22Rv1 (cell line): ENCODE measurements at regions not wholly inside any gene's neighbourhood (a gene's known extent, or its start where the extent isn't known, plus 50 kb on each side); places are given as distances from the start of the nearest gene placed in this dataset.
"Not testable (repeated sequence)": the region's sequence is repeated elsewhere in the genome, so short reads cannot be mapped to it uniquely, and the experiment has no call there.

ENCODE experiments used
- H3K27ac ChIP-seq: fragments of 450-650 bp; 2 replicates; pipeline ENCODE4 v1.5.1; 2017
- CTCF ChIP-seq: fragments of 450-650 bp; IDR thresholded peaks from 2 replicates; pipeline ENCODE4 v1.5.1; 2017; ENCODE audit warnings: mild to moderate bottlenecking
- ZFX ChIP-seq: fragments of 450-650 bp; IDR thresholded peaks from 2 replicates; pipeline ENCODE4 v1.6.1; 2017; ENCODE audit warnings: antibody characterized with exemption, borderline replicate concordance

GRCh38 chr9:87379300-87379699, 118.4 kb upstream of the DAPK1 start:
- H3K27ac ChIP-seq: no peak overlapping the region
- no peak for TF ChIP-seq CTCF
- TF ChIP-seq ZFX: no peak

GRCh38 chr9:87381050-87381711, 116.5 kb upstream of the DAPK1 start:
- TF ChIP-seq CTCF: no peak
- TF ChIP-seq ZFX: no peak
- H3K27ac ChIP-seq: no peak overlapping the region

GRCh38 chr9:87381746-87382145, 115.9 kb upstream of the DAPK1 start:
- H3K27ac ChIP-seq: no peak overlapping the region
- TF ChIP-seq CTCF (no peak), ZFX (no peak)

- TF ChIP-seq ZFX: no peak
- no peak for TF ChIP-seq CTCF
- no peak overlapping the region for H3K27ac ChIP-seq
Measured at GRCh38 chr9:87382900-87383299, 114.8 kb upstream of the DAPK1 start.

GRCh38 chr9:87383344-87384150, 114.1 kb upstream of the DAPK1 start:
- TF ChIP-seq ZFX: no peak
- no peak for TF ChIP-seq CTCF
- H3K27ac ChIP-seq: no peak overlapping the region

GRCh38 chr9:87386490-87387025, 111.1 kb upstream of the DAPK1 start:
- TF ChIP-seq ZFX: no peak
- no peak for TF ChIP-seq CTCF
- H3K27ac ChIP-seq: no peak overlapping the region

GRCh38 chr9:87387351-87388011, 110.2 kb upstream of the DAPK1 start:
- no peak for TF ChIP-seq CTCF
- no peak for TF ChIP-seq ZFX
- no peak overlapping the region for H3K27ac ChIP-seq

- H3K27ac ChIP-seq: not testable (repeated sequence)
Measured at GRCh38 chr9:87388708-87389107, 109.0 kb upstream of the DAPK1 start.
